Endothelial cell of umbilical vein (primary cell): ENCODE measurements at regions not wholly inside any gene's neighbourhood (a gene's known extent, or its start where the extent isn't known, plus 50 kb on each side); places are given as distances from the start of the nearest gene placed in this dataset.

Source experiments
- BruUV-seq: library from RNA; stranded (reverse); fragments of 400-500 nt; replicated peaks from 2 replicates; lab custom pipeline; 2021; lab: Mats Ljungman, UMichigan
- CTCF ChIA-PET: fragments of 300-600, 350-600 bp; sonication (Branson Sonifier 250); formaldehyde crosslinking; loops from one replicate; lab custom pipeline; 2021; ENCODE audit warnings: antibody characterized with exemption, inconsistent platforms; lab: Charles Lee
- POLR2A ChIA-PET: fragments of 300-600, 350-600 bp; sonication (Branson Sonifier 250); formaldehyde crosslinking; loops from one replicate; lab custom pipeline; 2021; ENCODE audit warnings: antibody characterized with exemption, inconsistent platforms; lab: Charles Lee
- DNase-seq: peaks from one replicate; pipeline ENCODE4 v3.0.0-alpha.2; 2011; ENCODE audit warnings: low read depth, low spot score
- FAIRE-seq: peaks from 2 replicates; lab custom pipeline; 2011; peaks lifted over from hg19 to GRCh38; lab: Jason Lieb, UNC
- H2AFZ ChIP-seq: 2 replicates; pipeline ENCODE4 v1.6.0; 2012; ENCODE audit warnings: low read depth, low read length, control low read depth, inconsistent platforms
- H3K27ac ChIP-seq: 2 replicates; pipeline ENCODE4 v1.5.1; 2011; ENCODE audit warnings: low read depth, mild to moderate bottlenecking, control low read depth, low read length, moderate library complexity; ENCODE audit not compliant: insufficient read depth
- H3K27me3 ChIP-seq, 2 experiments: 2 replicates each; pipeline versions ENCODE4 v1.6.0 to v1.6.1; 2011; ENCODE audit warnings: low read length in 2 of 2, mixed read lengths in 1 of 2; ENCODE audit not compliant: control insufficient read depth in 2 of 2, insufficient read depth in 2 of 2
- H3K36me3 ChIP-seq, 2 experiments: 2 replicates in 1 of 2; 3 replicates in 1 of 2; pipeline ENCODE4 v1.5.1; 2011; ENCODE audit warnings: low read length in 2 of 2, mild to moderate bottlenecking in 1 of 2, moderate library complexity in 1 of 2; ENCODE audit not compliant: control insufficient read depth in 2 of 2, insufficient read depth in 2 of 2; ENCODE audit errors: extremely low read depth in 1 of 2
- H3K4me1 ChIP-seq: 3 replicates; pipeline ENCODE4 v1.5.1; 2011; ENCODE audit warnings: mild to moderate bottlenecking, low read length; ENCODE audit not compliant: control insufficient read depth, insufficient read depth; ENCODE audit errors: extremely low read depth
- H3K4me2 ChIP-seq: 2 replicates; pipeline ENCODE4 v1.6.1; 2011; ENCODE audit warnings: low read length, control low read depth, mixed read lengths; ENCODE audit not compliant: insufficient read depth
- H3K4me3 ChIP-seq, 3 experiments: fragments of 200-600 bp in 1 of 3; sonication (generic), shearing (Covaris generic) in 1 of 3; replicated peaks in 1 of 3; 2 replicates each; pipeline ENCODE4 v1.5.1; 2011 to 2016; ENCODE audit warnings: control low read depth in 3 of 3, low read length in 3 of 3, mild to moderate bottlenecking in 2 of 3, inconsistent platforms in 1 of 3, low read depth in 1 of 3, moderate library complexity in 1 of 3; ENCODE audit not compliant: insufficient read depth in 1 of 3
- H3K79me2 ChIP-seq: 2 replicates; pipeline ENCODE4 v1.6.0; 2012; ENCODE audit warnings: low read length, inconsistent platforms; ENCODE audit not compliant: control insufficient read depth, insufficient read depth
- H3K9ac ChIP-seq: replicated peaks from 2 replicates; pipeline ENCODE3; 2011; ENCODE audit warnings: low read length, control low read depth; ENCODE audit not compliant: insufficient read depth; ENCODE audit errors: extremely low read depth
- H3K9me1 ChIP-seq: replicated peaks from 3 replicates; pipeline ENCODE4 v1.6.0; 2011; ENCODE audit warnings: mild to moderate bottlenecking, low read length; ENCODE audit not compliant: control insufficient read depth, insufficient read depth; ENCODE audit errors: extremely low read depth
- H3K9me3 ChIP-seq: replicated peaks from 2 replicates; pipeline ENCODE4 v1.5.1; 2012; ENCODE audit warnings: low read length, inconsistent platforms; ENCODE audit not compliant: control insufficient read depth, insufficient read depth
- H4K20me1 ChIP-seq: replicated peaks from 2 replicates; pipeline ENCODE3; 2011; ENCODE audit warnings: mild to moderate bottlenecking, low read length; ENCODE audit not compliant: control insufficient read depth, insufficient read depth; ENCODE audit errors: extremely low read depth
- CTCF ChIP-seq, 2 donors: IDR thresholded peaks; 1 replicate in 1 of 2; 2 replicates in 1 of 2; pipeline ENCODE4 v1.5.1; 2011; ENCODE audit warnings: low read length in 2 of 2, mild to moderate bottlenecking in 2 of 2, moderate library complexity in 2 of 2, control low read depth in 1 of 2, inconsistent platforms in 1 of 2, low read depth in 1 of 2; ENCODE audit not compliant: insufficient read depth in 1 of 2; ENCODE audit errors: extremely low read depth in 1 of 2
- FOS ChIP-seq: IDR thresholded peaks from 2 replicates; pipeline ENCODE4 v1.6.1; 2011; ENCODE audit warnings: mild to moderate bottlenecking, low read length, moderate library complexity, borderline replicate concordance; ENCODE audit not compliant: insufficient read depth
- GATA2 ChIP-seq: IDR thresholded peaks from 2 replicates; pipeline ENCODE4 v1.7.0; 2011; ENCODE audit warnings: low read depth, mild to moderate bottlenecking, moderate library complexity, mixed read lengths, low read length; ENCODE audit not compliant: insufficient read length, insufficient read depth
- JUN ChIP-seq: IDR thresholded peaks from 2 replicates; pipeline ENCODE4 v1.6.1; 2011; ENCODE audit warnings: borderline replicate concordance, low read depth; ENCODE audit not compliant: insufficient read length, insufficient read depth
- MAX ChIP-seq: IDR thresholded peaks from 2 replicates; pipeline ENCODE4 v1.6.1; 2011; ENCODE audit not compliant: insufficient read depth, insufficient read length
- POLR2A ChIP-seq: IDR thresholded peaks from 2 replicates; pipeline ENCODE4 v1.6.1; 2012; ENCODE audit warnings: low read depth, mild to moderate bottlenecking, control low read depth, low read length
- POLR2AphosphoS5 ChIP-seq: IDR thresholded peaks from 2 replicates; pipeline ENCODE4 v1.6.1; 2012; ENCODE audit warnings: low read depth, mild to moderate bottlenecking, control low read depth, low read length, moderate library complexity; ENCODE audit not compliant: insufficient read depth
- dilution Hi-C: fragments of 300-500 bp; cut with MboI; formaldehyde crosslinking; loops from one replicate; pipeline ENCODE4 v1.15.0; 2019; ENCODE audit warnings: low sequenced_read_pairs; ENCODE audit not compliant: extremely low pct_ligation_motif_present
- intact Hi-C: fragments of 100-400 bp; cut with micrococcal nuclease; formaldehyde crosslinking; loops from one replicate; pipeline ENCODE4 v1.10.0; 2022

GRCh38 chr6:145491126-145491525 lies 244.2 kb downstream of the EPM2A start:
- H3K9me3 ChIP-seq = no peaks in the 10 kb centered on the region
- no peaks in the 10 kb centered on the region for H3K36me3 ChIP-seq
- no peaks in the 10 kb centered on the region for H3K4me1 ChIP-seq
- H3K27ac ChIP-seq = no peak overlapping the region
- CTCF ChIA-PET = no interaction called here
- no peaks in the 10 kb centered on the region for H3K27me3 ChIP-seq
- H4K20me1 ChIP-seq = no peaks in the 10 kb centered on the region
- no peak overlapping the region for H3K4me2 ChIP-seq
- no peak for FAIRE-seq
- H3K9ac ChIP-seq = no peak overlapping the region
- H3K4me3 ChIP-seq = no peak overlapping the region
- dilution Hi-C loops = no loop called here
- no peak overlapping the region for H2AFZ ChIP-seq
- no peaks in the 10 kb centered on the region for H3K79me2 ChIP-seq
- TF ChIP-seq CTCF (IDR thresholded peaks at IDR 0.05; ENCODE audit: extremely low read depth in 1 of 2, insufficient read depth in 1 of 2, low read depth in 1 of 2, low read length in 2 of 2) (no peak), POLR2A (no peak), MAX (no peak), POLR2AphosphoS5 (no peak), JUN (no peak), GATA2 (no peak), FOS (no peak)
- DNase-seq = no peak
- intact Hi-C loops = no loop called here
- POLR2A ChIA-PET = no interaction called here
- no peaks in the 10 kb centered on the region for H3K9me1 ChIP-seq
- no TSS peak for BruUV-seq
